G401 (cell line): ENCODE measurements at regions not wholly inside any gene's neighbourhood (a gene's known extent, or its start where the extent isn't known, plus 50 kb on each side); places are given as distances from the start of the nearest gene placed in this dataset.
"Not testable (repeated sequence)": the region's sequence is repeated elsewhere in the genome, so short reads cannot be mapped to it uniquely, and the experiment has no call there.

ENCODE experiments used
- DNase-seq: peaks from one replicate; pipeline ENCODE4 v3.0.0-alpha.2; 2015; ENCODE audit warnings: low spot score
- in situ Hi-C: cut with HindIII; loops from 2 replicates; pipeline ENCODE4 v1.10.0; 2016; ENCODE audit warnings: low sequenced_read_pairs, mixed read lengths

- in situ Hi-C loops, result no loop called here
Measured at GRCh38 chr5:33179301-33179700, 261.5 kb upstream of the TARS1 start.

GRCh38 chr5:33180900-33181299 is 259.9 kb upstream of the TARS1 start:
- no peak for DNase-seq
- in situ Hi-C loops, result no loop called here

More at GRCh38 chr5:33179301-33179700, 261.5 kb upstream of the TARS1 start:
- no peak for DNase-seq

- in situ Hi-C loops, result no loop called here
- DNase-seq, result no peak
Measured at GRCh38 chr5:33182986-33183385, 257.8 kb upstream of the TARS1 start.

GRCh38 chr5:33184367-33184766 is 256.4 kb upstream of the TARS1 start:
- DNase-seq, result no peak
- in situ Hi-C loops, result no loop called here

GRCh38 chr5:33188089-33188488 is 252.7 kb upstream of the TARS1 start:
- in situ Hi-C loops, result no loop called here

GRCh38 chr5:33194914-33195313 is 245.9 kb upstream of the TARS1 start:
- DNase-seq, result no peak
- in situ Hi-C loops, result no loop called here

More at GRCh38 chr5:33188089-33188488, 252.7 kb upstream of the TARS1 start:
- DNase-seq, result no peak

GRCh38 chr5:33195431-33196165 is 245.2 kb upstream of the TARS1 start:
- in situ Hi-C loops, result no loop called here
- no peak for DNase-seq

- in situ Hi-C loops, result no loop called here
- no peak for DNase-seq
Measured at GRCh38 chr5:33198836-33199235, 241.9 kb upstream of the TARS1 start.

GRCh38 chr5:33203931-33204330 is 236.8 kb upstream of the TARS1 start:
- DNase-seq, result no peak
- in situ Hi-C loops, result no loop called here

GRCh38 chr5:33205079-33205478 is 235.7 kb upstream of the TARS1 start:
- no peak for DNase-seq
- in situ Hi-C loops, result no loop called here

- in situ Hi-C loops, result no loop called here
- no peak for DNase-seq
Measured at GRCh38 chr5:33205727-33206410, 234.9 kb upstream of the TARS1 start.

GRCh38 chr5:33206962-33207506 is 233.7 kb upstream of the TARS1 start:
- DNase-seq, result no peak
- in situ Hi-C loops, result no loop called here

GRCh38 chr5:33209252-33209651 is 231.5 kb upstream of the TARS1 start:
- DNase-seq, result no peak
- in situ Hi-C loops, result no loop called here

- DNase-seq, in situ Hi-C loops: not testable (repeated sequence)
Measured at GRCh38 chr5:33210221-33210620, 230.5 kb upstream of the TARS1 start.

- in situ Hi-C loops, result no loop called here
- no peak for DNase-seq
Measured at GRCh38 chr5:33210978-33211377, 229.8 kb upstream of the TARS1 start.

- in situ Hi-C loops, result no loop called here
- DNase-seq, result no peak
Measured at GRCh38 chr5:33212439-33212838, 228.3 kb upstream of the TARS1 start.

GRCh38 chr5:33212900-33213299 is 227.9 kb upstream of the TARS1 start:
- DNase-seq, result no peak
- in situ Hi-C loops, result no loop called here

- no peak for DNase-seq
- in situ Hi-C loops, result no loop called here
Measured at GRCh38 chr5:33223563-33224284, 217.0 kb upstream of the TARS1 start.

GRCh38 chr5:33224285-33224961 is 216.3 kb upstream of the TARS1 start:
- in situ Hi-C loops, result no loop called here
- DNase-seq, result no peak
